PFSK-1 (cell line): ENCODE measurements at regions not wholly inside any gene's neighbourhood (a gene's known extent, or its start where the extent isn't known, plus 50 kb on each side); places are given as distances from the start of the nearest gene placed in this dataset.

Experiments used
- FOXP2 ChIP-seq: optimal IDR thresholded peaks from 2 replicates; pipeline ENCODE3; 2011; ENCODE audit warnings: borderline replicate concordance, control low read depth, inconsistent platforms; ENCODE audit not compliant: insufficient read depth; ENCODE audit errors: extremely low read length, extremely low read depth
- POLR2AphosphoS5 ChIP-seq: IDR thresholded peaks from 2 replicates; pipeline ENCODE4 v1.6.1; 2012; ENCODE audit warnings: low read depth, mild to moderate bottlenecking, control low read depth, low read length, moderate library complexity
- SIN3A ChIP-seq: IDR thresholded peaks from 2 replicates; pipeline ENCODE4 v1.6.1; 2012; ENCODE audit warnings: mild to moderate bottlenecking, low read length, moderate library complexity, borderline replicate concordance; ENCODE audit not compliant: insufficient read depth

DNA sequence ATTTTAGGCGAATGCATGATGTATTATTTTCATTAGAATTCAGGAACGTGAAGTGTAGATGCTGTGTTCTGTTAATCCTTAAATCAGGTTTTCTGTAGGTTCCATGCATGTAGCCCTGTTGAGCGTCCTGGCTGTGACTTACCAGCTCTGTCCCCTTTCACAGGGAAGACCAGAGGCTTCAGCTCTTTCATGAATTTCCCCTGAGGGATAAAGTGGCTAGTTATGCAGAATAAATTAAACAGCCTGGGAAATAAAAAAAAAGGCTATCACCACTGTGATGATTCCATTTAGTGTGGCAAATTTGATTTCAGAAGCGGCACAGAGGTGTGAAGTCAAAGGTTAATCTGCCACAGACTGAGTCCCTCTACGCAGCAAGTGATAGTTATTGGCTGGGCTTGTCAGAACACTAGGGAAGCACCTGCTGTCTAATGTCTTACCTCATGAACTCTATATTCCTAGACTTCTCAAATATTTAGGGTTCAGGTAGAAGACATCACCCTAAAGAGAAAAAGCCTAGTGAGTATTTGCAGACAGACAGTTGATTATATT lies 61.6 kb upstream of the LINC00305 start:
- no peak for TF ChIP-seq SIN3A
- TF ChIP-seq POLR2AphosphoS5, result no peak
- TF ChIP-seq FOXP2, result no peak
